ENCODE measurements at regions not wholly inside any gene's neighbourhood (a gene's known extent, or its start where the extent isn't known, plus 50 kb on each side); places are given as distances from the start of the nearest gene placed in this dataset.

DNA sequence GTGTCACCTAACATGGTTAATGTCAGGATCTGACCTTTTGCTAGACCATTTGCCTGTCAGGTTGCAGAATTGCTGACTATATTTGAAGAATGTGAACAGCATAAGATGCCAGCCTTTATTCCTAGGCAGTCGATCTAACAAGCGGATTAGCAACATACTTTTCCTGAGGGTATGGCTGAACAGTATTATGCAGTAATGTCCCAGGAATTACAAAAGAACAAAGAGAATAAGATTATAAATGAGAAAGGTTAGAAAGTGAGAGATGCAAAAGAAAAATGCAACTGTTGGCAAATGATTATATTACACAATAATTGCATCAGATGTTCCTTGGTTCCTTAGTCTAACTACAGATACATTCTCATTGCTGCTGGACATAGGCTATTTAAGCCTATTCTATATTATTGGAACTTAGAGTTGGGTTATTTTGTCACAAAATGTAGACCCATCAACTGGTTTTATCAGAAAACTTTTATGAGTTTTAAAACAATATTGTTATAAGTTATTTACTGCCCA, 647.1 kb upstream of the CRIM1 start:
- no peak for ATAC-seq
- no peak for TF ChIP-seq POLR2A (IDR thresholded peaks at IDR 0.05)
- TF ChIP-seq, protein P1, sequence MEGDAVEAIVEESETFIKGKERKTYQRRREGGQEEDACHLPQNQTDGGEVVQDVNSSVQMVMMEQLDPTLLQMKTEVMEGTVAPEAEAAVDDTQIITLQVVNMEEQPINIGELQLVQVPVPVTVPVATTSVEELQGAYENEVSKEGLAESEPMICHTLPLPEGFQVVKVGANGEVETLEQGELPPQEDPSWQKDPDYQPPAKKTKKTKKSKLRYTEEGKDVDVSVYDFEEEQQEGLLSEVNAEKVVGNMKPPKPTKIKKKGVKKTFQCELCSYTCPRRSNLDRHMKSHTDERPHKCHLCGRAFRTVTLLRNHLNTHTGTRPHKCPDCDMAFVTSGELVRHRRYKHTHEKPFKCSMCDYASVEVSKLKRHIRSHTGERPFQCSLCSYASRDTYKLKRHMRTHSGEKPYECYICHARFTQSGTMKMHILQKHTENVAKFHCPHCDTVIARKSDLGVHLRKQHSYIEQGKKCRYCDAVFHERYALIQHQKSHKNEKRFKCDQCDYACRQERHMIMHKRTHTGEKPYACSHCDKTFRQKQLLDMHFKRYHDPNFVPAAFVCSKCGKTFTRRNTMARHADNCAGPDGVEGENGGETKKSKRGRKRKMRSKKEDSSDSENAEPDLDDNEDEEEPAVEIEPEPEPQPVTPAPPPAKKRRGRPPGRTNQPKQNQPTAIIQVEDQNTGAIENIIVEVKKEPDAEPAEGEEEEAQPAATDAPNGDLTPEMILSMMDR (IDR thresholded peaks at IDR 0.05): no peak
- H3K9me3 ChIP-seq: no peaks in the 10 kb centered on the region
- no peaks in the 10 kb centered on the region for H3K27me3 ChIP-seq
- no peaks in the 10 kb centered on the region for H3K36me3 ChIP-seq (replicated peaks in 1 of 2; ENCODE audit: insufficient read depth in 1 of 2, low read depth in 2 of 2)
- no peak overlapping the region for H3K4me3 ChIP-seq
- no peak for DNase-seq
- intact Hi-C loops (cut with DNase I): no loop called here
- 82 to 85% methylated on average over 2 of the region's 2 CpGs for WGBS, 2 donors
- H3K4me1 ChIP-seq: no peaks in the 10 kb centered on the region
- H3K27ac ChIP-seq: no peak overlapping the region

DNA sequence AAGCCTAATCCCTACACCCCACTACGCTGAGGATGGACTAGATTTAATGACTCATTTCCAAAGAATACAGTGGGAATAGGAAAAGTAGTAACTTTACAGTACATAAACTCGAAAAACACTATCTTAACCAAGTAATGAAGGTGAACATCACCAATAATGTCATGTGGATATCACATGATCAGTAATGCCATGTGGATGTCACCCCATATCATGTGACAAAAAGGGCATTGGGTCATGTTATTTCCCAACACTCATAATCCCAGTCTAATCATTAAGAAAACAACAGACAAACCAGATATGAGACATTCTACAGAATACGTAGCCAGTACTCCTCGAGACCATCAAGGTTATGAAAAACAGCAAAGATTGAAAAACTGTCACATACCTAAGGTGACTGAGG, 667.3 kb upstream of the CRIM1 start:
- intact Hi-C loops (cut with DNase I): no loop called here
- Histone ChIP-seq H3K27ac (no peak overlapping the region), H3K4me3 (no peak overlapping the region), H3K27me3 (no peaks in the 10 kb centered on the region), H3K36me3 (replicated peaks in 1 of 2; ENCODE audit: insufficient read depth in 1 of 2, low read depth in 2 of 2) (no peaks in the 10 kb centered on the region), H3K4me1 (no peaks in the 10 kb centered on the region), H3K9me3 (no peaks in the 10 kb centered on the region)
- TF ChIP-seq, protein P1 (IDR thresholded peaks at IDR 0.05): no peak
- TF ChIP-seq POLR2A (IDR thresholded peaks at IDR 0.05): no peak
- DNase-seq: no peak
- no peak for ATAC-seq
- 39 to 62% methylated on average over 4 of the region's 4 CpGs for WGBS, 2 donors

GRCh38 chr2:35651688-35652323, 703.8 kb upstream of the CRIM1 start:
- H3K27me3 ChIP-seq: no peaks in the 10 kb centered on the region
- intact Hi-C loops (cut with DNase I): no loop called here
- H3K27ac ChIP-seq: no peak overlapping the region
- no peak overlapping the region for H3K4me3 ChIP-seq
- TF ChIP-seq, protein P1 (IDR thresholded peaks at IDR 0.05): no peak
- TF ChIP-seq POLR2A (IDR thresholded peaks at IDR 0.05): no peak
- DNase-seq: no peak
- 71 to 81% methylated on average over 2 of the region's 2 CpGs for WGBS, 2 donors
- no peaks in the 10 kb centered on the region for H3K4me1 ChIP-seq
- no peaks in the 10 kb centered on the region for H3K36me3 ChIP-seq (replicated peaks in 1 of 2; ENCODE audit: insufficient read depth in 1 of 2, low read depth in 2 of 2)
- no peaks in the 10 kb centered on the region for H3K9me3 ChIP-seq
- ATAC-seq: no peak

GRCh38 chr2:35614640-35615039, 740.9 kb upstream of the CRIM1 start:
- 62 to 67% methylated on average over 2 of the region's 2 CpGs for WGBS, 2 donors
- TF ChIP-seq, protein P1 (IDR thresholded peaks at IDR 0.05): no peak
- no peak for TF ChIP-seq POLR2A (IDR thresholded peaks at IDR 0.05)
- ATAC-seq (no peak), DNase-seq (no peak)
- intact Hi-C loops (cut with DNase I): no loop called here
- Histone ChIP-seq H3K27me3 (peaks cover 0 to 3% of the 10 kb centered on the region in 2 donors), H3K4me3 (no peak overlapping the region), H3K36me3 (replicated peaks in 1 of 2; ENCODE audit: insufficient read depth in 1 of 2, low read depth in 2 of 2) (no peaks in the 10 kb centered on the region), H3K9me3 (no peaks in the 10 kb centered on the region), H3K27ac (no peak overlapping the region), H3K4me1 (no peaks in the 10 kb centered on the region)

DNA sequence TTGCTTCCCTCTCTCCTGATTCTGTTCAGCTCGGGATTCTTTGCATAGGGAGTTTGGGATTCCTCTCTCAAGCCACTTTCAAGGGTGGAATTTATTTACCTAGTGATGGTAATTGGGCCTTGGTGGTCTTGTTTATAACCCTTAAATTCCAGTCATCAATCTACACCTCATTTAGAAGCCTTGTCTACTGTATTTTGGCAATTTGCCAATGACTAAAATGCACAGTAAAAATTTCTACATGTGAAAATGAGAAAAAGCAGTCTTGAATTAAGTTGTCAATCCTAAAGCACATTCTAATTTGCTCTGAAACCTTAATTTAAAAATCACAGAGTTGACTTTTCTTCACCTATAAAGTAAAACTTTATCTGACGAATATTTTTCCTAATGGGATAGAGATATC, 749.2 kb upstream of the CRIM1 start:
- no peak for DNase-seq
- Histone ChIP-seq H3K36me3 (replicated peaks in 1 of 2; ENCODE audit: insufficient read depth in 1 of 2, low read depth in 2 of 2) (no peaks in the 10 kb centered on the region), H3K4me3 (no peak overlapping the region), H3K9me3 (no peaks in the 10 kb centered on the region), H3K27ac (no peak overlapping the region), H3K27me3 (no peaks in the 10 kb centered on the region), H3K4me1 (no peaks in the 10 kb centered on the region)
- TF ChIP-seq, protein P1 (IDR thresholded peaks at IDR 0.05): no peak
- no peak for TF ChIP-seq POLR2A (IDR thresholded peaks at IDR 0.05)
- 60 to 68% methylated on average over 2 of the region's 2 CpGs for WGBS, 2 donors
- intact Hi-C loops (cut with DNase I): no loop called here
- ATAC-seq: no peak
